WTC11 (cell line): ENCODE measurements at regions not wholly inside any gene's neighbourhood (a gene's known extent, or its start where the extent isn't known, plus 50 kb on each side); places are given as distances from the start of the nearest gene placed in this dataset.

Experiments used
- ETV6 ChIP-seq: sonication (generic); formaldehyde crosslinking; IDR thresholded peaks from 2 replicates; pipeline ENCODE4 v1.8.1; 2022; ENCODE audit warnings: mild to moderate bottlenecking, missing genetic modification reagents
- GRHL2 ChIP-seq: fragments of 250-450 bp; sonication (Bioruptor Pico); IDR thresholded peaks from 2 replicates; pipeline ENCODE4 v1.8.0; 2022; ENCODE audit warnings: mild to moderate bottlenecking, moderate library complexity; ENCODE audit not compliant: insufficient replicate concordance, severe bottlenecking
- MXD4 ChIP-seq: fragments of 250-450 bp; sonication (Bioruptor Pico); IDR thresholded peaks from 2 replicates; pipeline ENCODE4 v1.8.0; 2021; ENCODE audit warnings: mild to moderate bottlenecking, moderate library complexity, borderline replicate concordance
- NR2C2 ChIP-seq: sonication (generic); formaldehyde crosslinking; IDR thresholded peaks from 2 replicates; pipeline ENCODE4 v1.8.0; 2022; ENCODE audit warnings: mild to moderate bottlenecking, missing genetic modification reagents
- TEAD4 ChIP-seq: sonication (generic); formaldehyde crosslinking; IDR thresholded peaks from 2 replicates; pipeline ENCODE4 v1.8.0; 2022; ENCODE audit warnings: mild to moderate bottlenecking, missing genetic modification reagents
- TF ChIP-seq, protein P1 (sequence below): fragments of 200-600 bp; IDR thresholded peaks from 2 replicates; pipeline ENCODE4 v1.8.0; 2022; ENCODE audit warnings: antibody characterized with exemption

DNA sequence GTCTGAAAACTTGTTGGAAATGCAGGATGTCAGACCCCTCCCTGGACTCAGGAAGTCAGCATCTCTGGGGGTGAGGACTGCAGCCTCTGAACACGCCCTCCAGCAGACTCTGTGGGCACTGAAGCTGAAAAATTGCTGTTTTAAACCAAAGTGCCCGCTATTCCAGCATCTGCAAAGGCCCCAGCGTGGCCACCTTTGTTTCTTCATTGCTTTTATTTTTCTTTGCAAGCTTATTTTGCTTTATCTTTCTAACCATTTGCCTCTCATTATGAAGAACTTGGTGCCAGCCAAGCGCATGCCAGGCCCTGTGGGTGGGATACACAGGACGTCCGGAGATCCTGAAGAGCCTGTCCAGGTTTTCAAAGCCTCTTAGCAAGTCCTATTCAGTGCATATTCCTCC lies 203.9 kb upstream of the CST7 start:
- TF ChIP-seq, protein P1, sequence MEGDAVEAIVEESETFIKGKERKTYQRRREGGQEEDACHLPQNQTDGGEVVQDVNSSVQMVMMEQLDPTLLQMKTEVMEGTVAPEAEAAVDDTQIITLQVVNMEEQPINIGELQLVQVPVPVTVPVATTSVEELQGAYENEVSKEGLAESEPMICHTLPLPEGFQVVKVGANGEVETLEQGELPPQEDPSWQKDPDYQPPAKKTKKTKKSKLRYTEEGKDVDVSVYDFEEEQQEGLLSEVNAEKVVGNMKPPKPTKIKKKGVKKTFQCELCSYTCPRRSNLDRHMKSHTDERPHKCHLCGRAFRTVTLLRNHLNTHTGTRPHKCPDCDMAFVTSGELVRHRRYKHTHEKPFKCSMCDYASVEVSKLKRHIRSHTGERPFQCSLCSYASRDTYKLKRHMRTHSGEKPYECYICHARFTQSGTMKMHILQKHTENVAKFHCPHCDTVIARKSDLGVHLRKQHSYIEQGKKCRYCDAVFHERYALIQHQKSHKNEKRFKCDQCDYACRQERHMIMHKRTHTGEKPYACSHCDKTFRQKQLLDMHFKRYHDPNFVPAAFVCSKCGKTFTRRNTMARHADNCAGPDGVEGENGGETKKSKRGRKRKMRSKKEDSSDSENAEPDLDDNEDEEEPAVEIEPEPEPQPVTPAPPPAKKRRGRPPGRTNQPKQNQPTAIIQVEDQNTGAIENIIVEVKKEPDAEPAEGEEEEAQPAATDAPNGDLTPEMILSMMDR, result no peak
- TF ChIP-seq ETV6 (no peak), NR2C2 (CRISPR knock-in tag) (no peak), MXD4 (CRISPR knock-in tag) (no peak), TEAD4 (CRISPR knock-in tag) (no peak), GRHL2 (CRISPR knock-in tag) (no peak)
